ENCODE measurements at regions not wholly inside any gene's neighbourhood (a gene's known extent, or its start where the extent isn't known, plus 50 kb on each side); places are given as distances from the start of the nearest gene placed in this dataset.

GRCh38 chr6:86848986-86849385 is 88.3 kb upstream of the HTR1E start:
- no peaks in the 10 kb centered on the region for H3K36me3 Mint-ChIP-seq
- H3K27ac ChIP-seq (ENCODE audit: insufficient read depth, low read length, poor library complexity, severe bottlenecking): no peak overlapping the region
- H3K36me3 ChIP-seq (ENCODE audit: control insufficient read depth, insufficient read depth, low read length): no peaks in the 10 kb centered on the region
- H3K9me3 Mint-ChIP-seq: peaks cover 0 to 9% (median 2%) of the 10 kb centered on the region in 7 donors
- H3K4me3 Mint-ChIP-seq: no peak overlapping the region
- H3K27me3 Mint-ChIP-seq: no peaks in the 10 kb centered on the region
- ATAC-seq (ENCODE audit: low read depth in 2 of 2): no peak
- no peak overlapping the region for H3K27ac Mint-ChIP-seq
- no peaks in the 10 kb centered on the region for H3K4me1 ChIP-seq (ENCODE audit: control insufficient read depth, insufficient read depth, low read length, poor library complexity, severe bottlenecking)
- no peaks in the 10 kb centered on the region for H3K27me3 ChIP-seq (ENCODE audit: control insufficient read depth, insufficient read depth, low read length)
- no peak overlapping the region for H3K4me3 ChIP-seq (ENCODE audit: low read depth, low read length)
- no peaks in the 10 kb centered on the region for H3K9me3 ChIP-seq (ENCODE audit: control insufficient read depth in 2 of 2, low read length in 2 of 2)
- no peaks in the 10 kb centered on the region for H3K4me1 Mint-ChIP-seq
- DNase-seq: no peak

- Mint-ChIP-seq H3K27me3 (no peaks in the 10 kb centered on the region), H3K27ac (no peak overlapping the region), H3K9me3 (no peaks in the 10 kb centered on the region), H3K4me3 (no peak overlapping the region), H3K4me1 (no peaks in the 10 kb centered on the region), H3K36me3 (no peaks in the 10 kb centered on the region)
- Histone ChIP-seq H3K27me3 (ENCODE audit: control insufficient read depth, insufficient read depth, low read length) (no peaks in the 10 kb centered on the region), H3K4me3 (ENCODE audit: low read depth, low read length) (no peak overlapping the region), H3K9me3 (ENCODE audit: control insufficient read depth in 2 of 2, low read length in 2 of 2) (no peaks in the 10 kb centered on the region), H3K36me3 (ENCODE audit: control insufficient read depth, insufficient read depth, low read length) (no peaks in the 10 kb centered on the region), H3K27ac (ENCODE audit: insufficient read depth, low read length, poor library complexity, severe bottlenecking) (no peak overlapping the region), H3K4me1 (ENCODE audit: control insufficient read depth, insufficient read depth, low read length, poor library complexity, severe bottlenecking) (no peaks in the 10 kb centered on the region)
- DNase-seq (no peak), ATAC-seq (ENCODE audit: low read depth in 2 of 2) (no peak)
Observed at GRCh38 chr6:86832686-86833085, 104.6 kb upstream of the HTR1E start.

- no peaks in the 10 kb centered on the region for H3K36me3 Mint-ChIP-seq
- H3K27ac Mint-ChIP-seq: no peak overlapping the region
- ATAC-seq (ENCODE audit: low read depth in 2 of 2): no peak
Observed at GRCh38 chr6:86825436-86825835, 111.9 kb upstream of the HTR1E start.

DNA sequence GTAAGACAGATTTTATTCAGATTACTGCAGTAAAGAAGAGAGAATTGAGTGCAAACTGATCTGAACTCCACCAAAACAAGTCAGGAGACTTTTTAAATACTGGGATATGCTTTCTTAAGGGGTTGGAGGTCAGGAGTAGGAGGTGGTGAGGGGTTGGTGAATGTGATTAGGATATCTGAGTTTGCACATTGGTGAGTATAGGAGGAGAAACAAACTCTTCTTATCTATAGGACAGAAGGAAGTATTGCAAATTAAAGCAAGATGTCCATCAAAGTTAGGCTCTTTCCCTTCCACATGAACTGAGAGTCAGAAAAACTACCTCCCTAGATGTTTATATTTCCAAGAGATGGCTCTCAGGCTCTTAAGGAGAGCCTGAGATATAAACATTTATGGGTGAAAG is 114.6 kb upstream of the HTR1E start:
- Histone ChIP-seq H3K4me3 (ENCODE audit: low read depth, low read length) (no peak overlapping the region), H3K27ac (ENCODE audit: insufficient read depth, low read length, poor library complexity, severe bottlenecking) (no peak overlapping the region), H3K9me3 (ENCODE audit: control insufficient read depth in 2 of 2, low read length in 2 of 2) (no peaks in the 10 kb centered on the region), H3K36me3 (ENCODE audit: control insufficient read depth, insufficient read depth, low read length) (no peaks in the 10 kb centered on the region), H3K4me1 (ENCODE audit: control insufficient read depth, insufficient read depth, low read length, poor library complexity, severe bottlenecking) (no peaks in the 10 kb centered on the region), H3K27me3 (ENCODE audit: control insufficient read depth, insufficient read depth, low read length) (no peaks in the 10 kb centered on the region)
- H3K4me1 Mint-ChIP-seq: no peaks in the 10 kb centered on the region
- no peaks in the 10 kb centered on the region for H3K27me3 Mint-ChIP-seq
- no peaks in the 10 kb centered on the region for H3K36me3 Mint-ChIP-seq
- no peak overlapping the region for H3K27ac Mint-ChIP-seq
- ATAC-seq (ENCODE audit: low read depth in 2 of 2) (no peak), DNase-seq (no peak)
- H3K4me3 Mint-ChIP-seq: no peak overlapping the region
- H3K9me3 Mint-ChIP-seq: peaks cover 0 to 3% (median 1%) of the 10 kb centered on the region in 7 donors

More at GRCh38 chr6:86825436-86825835, 111.9 kb upstream of the HTR1E start:
- DNase-seq: no peak
- no peaks in the 10 kb centered on the region for H3K9me3 ChIP-seq (ENCODE audit: control insufficient read depth in 2 of 2, low read length in 2 of 2)
- peaks cover 0 to 2% (median 0%) of the 10 kb centered on the region in 7 donors for H3K9me3 Mint-ChIP-seq
- H3K4me3 ChIP-seq (ENCODE audit: low read depth, low read length): no peak overlapping the region
- H3K4me1 ChIP-seq (ENCODE audit: control insufficient read depth, insufficient read depth, low read length, poor library complexity, severe bottlenecking): no peaks in the 10 kb centered on the region
- no peak overlapping the region for H3K27ac ChIP-seq (ENCODE audit: insufficient read depth, low read length, poor library complexity, severe bottlenecking)
- no peaks in the 10 kb centered on the region for H3K27me3 ChIP-seq (ENCODE audit: control insufficient read depth, insufficient read depth, low read length)
- no peaks in the 10 kb centered on the region for H3K4me1 Mint-ChIP-seq
- H3K36me3 ChIP-seq (ENCODE audit: control insufficient read depth, insufficient read depth, low read length): no peaks in the 10 kb centered on the region
- H3K4me3 Mint-ChIP-seq: no peak overlapping the region
- H3K27me3 Mint-ChIP-seq: no peaks in the 10 kb centered on the region

DNA sequence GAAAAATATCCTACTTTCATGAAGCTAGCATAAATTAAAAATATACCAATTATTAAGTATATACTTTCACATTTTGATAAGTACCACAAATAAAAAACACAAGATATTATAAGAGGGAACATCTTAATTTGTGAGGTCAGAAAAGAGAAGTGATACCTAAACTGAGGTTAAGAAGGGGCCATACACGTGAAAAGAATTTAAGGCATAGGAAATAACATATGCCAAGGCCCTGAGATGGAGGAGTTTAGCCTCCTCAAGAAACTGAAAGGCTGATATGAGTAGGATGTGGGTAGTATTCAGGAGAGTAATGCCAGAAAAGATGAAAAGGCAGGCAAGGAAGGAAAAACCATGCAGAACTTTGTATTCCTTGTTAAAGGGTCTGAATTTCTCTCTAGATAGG is 116.6 kb upstream of the HTR1E start:
- no peaks in the 10 kb centered on the region for H3K27me3 ChIP-seq (ENCODE audit: control insufficient read depth, insufficient read depth, low read length)
- H3K27me3 Mint-ChIP-seq: no peaks in the 10 kb centered on the region
- H3K9me3 Mint-ChIP-seq: peaks cover 0 to 14% (median 2%) of the 10 kb centered on the region in 7 donors
- ATAC-seq (ENCODE audit: low read depth in 2 of 2): no peak
- no peaks in the 10 kb centered on the region for H3K36me3 Mint-ChIP-seq
- H3K9me3 ChIP-seq (ENCODE audit: control insufficient read depth in 2 of 2, low read length in 2 of 2): no peaks in the 10 kb centered on the region
- no peak overlapping the region for H3K27ac Mint-ChIP-seq
- H3K4me3 ChIP-seq (ENCODE audit: low read depth, low read length): no peak overlapping the region
- H3K27ac ChIP-seq (ENCODE audit: insufficient read depth, low read length, poor library complexity, severe bottlenecking): no peak overlapping the region
- H3K4me3 Mint-ChIP-seq: no peak overlapping the region
- no peaks in the 10 kb centered on the region for H3K4me1 Mint-ChIP-seq
- no peaks in the 10 kb centered on the region for H3K4me1 ChIP-seq (ENCODE audit: control insufficient read depth, insufficient read depth, low read length, poor library complexity, severe bottlenecking)
- H3K36me3 ChIP-seq (ENCODE audit: control insufficient read depth, insufficient read depth, low read length): no peaks in the 10 kb centered on the region
- DNase-seq: no peak

GRCh38 chr6:86793649-86794048 is 143.7 kb upstream of the HTR1E start:
- Mint-ChIP-seq H3K27ac (no peak overlapping the region), H3K36me3 (no peaks in the 10 kb centered on the region)

GRCh38 chr6:86791476-86791875 is 145.9 kb upstream of the HTR1E start:
- H3K4me3 ChIP-seq (ENCODE audit: low read depth, low read length): no peak overlapping the region
- Mint-ChIP-seq H3K4me1 (no peaks in the 10 kb centered on the region), H3K36me3 (no peaks in the 10 kb centered on the region), H3K9me3 (peaks cover 0 to 4% (median 0%) of the 10 kb centered on the region in 7 donors), H3K27ac (no peak overlapping the region), H3K27me3 (no peaks in the 10 kb centered on the region), H3K4me3 (no peak overlapping the region)
- H3K4me1 ChIP-seq (ENCODE audit: control insufficient read depth, insufficient read depth, low read length, poor library complexity, severe bottlenecking): no peaks in the 10 kb centered on the region
- H3K9me3 ChIP-seq (ENCODE audit: control insufficient read depth in 2 of 2, low read length in 2 of 2): no peaks in the 10 kb centered on the region
- H3K27ac ChIP-seq (ENCODE audit: insufficient read depth, low read length, poor library complexity, severe bottlenecking): no peak overlapping the region
- ATAC-seq (ENCODE audit: low read depth in 2 of 2) (no peak), DNase-seq (no peak)
- H3K36me3 ChIP-seq (ENCODE audit: control insufficient read depth, insufficient read depth, low read length): no peaks in the 10 kb centered on the region
- no peaks in the 10 kb centered on the region for H3K27me3 ChIP-seq (ENCODE audit: control insufficient read depth, insufficient read depth, low read length)

More at GRCh38 chr6:86793649-86794048, 143.7 kb upstream of the HTR1E start:
- H3K27me3 ChIP-seq (ENCODE audit: control insufficient read depth, insufficient read depth, low read length): no peaks in the 10 kb centered on the region
- no peaks in the 10 kb centered on the region for H3K4me1 Mint-ChIP-seq
- DNase-seq (no peak), ATAC-seq (ENCODE audit: low read depth in 2 of 2) (no peak)
- H3K36me3 ChIP-seq (ENCODE audit: control insufficient read depth, insufficient read depth, low read length): no peaks in the 10 kb centered on the region
- H3K9me3 ChIP-seq (ENCODE audit: control insufficient read depth in 2 of 2, low read length in 2 of 2): no peaks in the 10 kb centered on the region
- no peak overlapping the region for H3K27ac ChIP-seq (ENCODE audit: insufficient read depth, low read length, poor library complexity, severe bottlenecking)
- H3K4me1 ChIP-seq (ENCODE audit: control insufficient read depth, insufficient read depth, low read length, poor library complexity, severe bottlenecking): no peaks in the 10 kb centered on the region
- H3K9me3 Mint-ChIP-seq: peaks cover 0 to 8% (median 1%) of the 10 kb centered on the region in 7 donors
- no peak overlapping the region for H3K4me3 Mint-ChIP-seq
- no peaks in the 10 kb centered on the region for H3K27me3 Mint-ChIP-seq
- H3K4me3 ChIP-seq (ENCODE audit: low read depth, low read length): no peak overlapping the region

DNA sequence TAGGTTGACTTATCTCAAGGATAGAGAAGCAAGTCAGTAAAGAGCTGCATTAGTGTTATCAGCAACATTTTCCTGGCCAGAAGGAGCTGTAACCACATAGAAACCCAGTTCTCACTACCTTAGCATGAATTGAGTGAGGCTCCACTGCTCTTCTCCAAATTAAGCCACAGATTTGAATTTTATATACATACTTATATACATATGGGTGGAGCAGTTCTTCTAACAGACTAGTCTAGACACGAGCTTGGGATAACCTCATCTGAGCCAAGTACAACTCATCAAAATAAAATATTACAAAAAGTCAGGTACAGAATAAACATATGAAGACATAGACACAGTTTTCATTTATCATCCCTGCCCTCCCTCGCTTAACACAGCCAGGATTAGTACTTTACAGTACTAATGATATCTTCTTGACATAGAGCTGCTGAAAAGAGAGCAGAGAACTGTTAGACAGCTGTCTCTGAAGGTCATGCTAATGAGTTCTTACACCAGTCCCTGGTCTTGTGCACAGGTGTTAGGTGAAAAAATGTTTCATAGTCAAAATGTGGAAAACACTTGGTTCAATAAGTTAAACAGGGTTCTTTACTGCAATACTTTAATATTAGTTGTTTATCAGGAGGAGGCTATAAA is 147.4 kb upstream of the HTR1E start:
- Mint-ChIP-seq H3K27ac (no peak overlapping the region), H3K4me3 (no peak overlapping the region), H3K4me1 (no peaks in the 10 kb centered on the region), H3K9me3 (peaks cover 0 to 4% (median 0%) of the 10 kb centered on the region in 7 donors), H3K36me3 (no peaks in the 10 kb centered on the region), H3K27me3 (no peaks in the 10 kb centered on the region)
- Histone ChIP-seq H3K27me3 (ENCODE audit: control insufficient read depth, insufficient read depth, low read length) (no peaks in the 10 kb centered on the region), H3K4me3 (ENCODE audit: low read depth, low read length) (no peak overlapping the region), H3K4me1 (ENCODE audit: control insufficient read depth, insufficient read depth, low read length, poor library complexity, severe bottlenecking) (no peaks in the 10 kb centered on the region), H3K27ac (ENCODE audit: insufficient read depth, low read length, poor library complexity, severe bottlenecking) (no peak overlapping the region), H3K9me3 (ENCODE audit: control insufficient read depth in 2 of 2, low read length in 2 of 2) (no peaks in the 10 kb centered on the region), H3K36me3 (ENCODE audit: control insufficient read depth, insufficient read depth, low read length) (no peaks in the 10 kb centered on the region)
- DNase-seq: no peak
- no peak for ATAC-seq (ENCODE audit: low read depth in 2 of 2)

Data from CD4-positive, CD25-positive, alpha-beta regulatory T cell (primary cell).